ENCODE measurements at regions not wholly inside any gene's neighbourhood (a gene's known extent, or its start where the extent isn't known, plus 50 kb on each side); places are given as distances from the start of the nearest gene placed in this dataset.
"Not testable (repeated sequence)": the region's sequence is repeated elsewhere in the genome, so short reads cannot be mapped to it uniquely, and the experiment has no call there.

DNA sequence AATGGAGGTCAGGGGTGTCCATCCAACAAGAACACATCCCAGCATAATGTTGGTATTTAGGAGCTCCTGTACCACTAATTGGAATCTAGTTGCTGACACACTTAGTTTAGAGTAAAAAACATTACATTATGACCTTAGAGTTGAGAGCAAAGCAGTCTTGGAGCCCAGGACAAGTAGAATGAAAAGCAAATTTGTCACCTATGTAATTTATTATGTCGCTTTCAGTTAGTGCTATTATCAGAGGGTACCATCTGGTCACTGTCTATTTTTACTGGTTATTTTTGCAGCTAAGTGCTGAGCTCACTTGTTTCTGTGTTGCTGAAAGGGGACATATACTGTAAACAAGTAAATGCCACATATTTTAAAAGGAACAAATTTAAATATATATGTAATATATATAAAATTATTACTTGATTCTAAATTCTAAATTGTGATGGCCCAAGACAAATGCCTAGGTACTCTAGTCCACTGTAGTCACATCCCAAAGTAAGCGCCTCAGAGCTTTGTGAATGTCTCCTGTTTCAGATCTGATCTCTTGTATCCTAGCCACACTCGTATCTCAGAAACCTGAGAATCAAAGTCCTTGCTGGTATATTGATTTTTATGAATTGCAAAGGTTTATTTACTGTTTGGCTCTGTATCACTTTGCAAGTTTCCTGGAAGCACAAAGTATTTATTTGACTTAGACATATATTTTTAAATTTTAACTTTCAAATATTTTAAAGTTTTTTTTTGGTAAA lies 148.6 kb upstream of the MAN1A1 start:
- 73 to 83% methylated on average over 3 of the region's 3 CpGs for WGBS, 2 donors
- H3K4me3 ChIP-seq = no peak overlapping the region
- H3K27me3 ChIP-seq = no peaks in the 10 kb centered on the region
- peaks cover 0 to 6% (median 0%) of the 10 kb centered on the region in 4 donors for H3K4me1 ChIP-seq
- TF ChIP-seq POLR2A (IDR thresholded peaks at IDR 0.05) (no peak), EP300 (IDR thresholded peaks at IDR 0.05) (no peak)
- TF ChIP-seq, protein P1, sequence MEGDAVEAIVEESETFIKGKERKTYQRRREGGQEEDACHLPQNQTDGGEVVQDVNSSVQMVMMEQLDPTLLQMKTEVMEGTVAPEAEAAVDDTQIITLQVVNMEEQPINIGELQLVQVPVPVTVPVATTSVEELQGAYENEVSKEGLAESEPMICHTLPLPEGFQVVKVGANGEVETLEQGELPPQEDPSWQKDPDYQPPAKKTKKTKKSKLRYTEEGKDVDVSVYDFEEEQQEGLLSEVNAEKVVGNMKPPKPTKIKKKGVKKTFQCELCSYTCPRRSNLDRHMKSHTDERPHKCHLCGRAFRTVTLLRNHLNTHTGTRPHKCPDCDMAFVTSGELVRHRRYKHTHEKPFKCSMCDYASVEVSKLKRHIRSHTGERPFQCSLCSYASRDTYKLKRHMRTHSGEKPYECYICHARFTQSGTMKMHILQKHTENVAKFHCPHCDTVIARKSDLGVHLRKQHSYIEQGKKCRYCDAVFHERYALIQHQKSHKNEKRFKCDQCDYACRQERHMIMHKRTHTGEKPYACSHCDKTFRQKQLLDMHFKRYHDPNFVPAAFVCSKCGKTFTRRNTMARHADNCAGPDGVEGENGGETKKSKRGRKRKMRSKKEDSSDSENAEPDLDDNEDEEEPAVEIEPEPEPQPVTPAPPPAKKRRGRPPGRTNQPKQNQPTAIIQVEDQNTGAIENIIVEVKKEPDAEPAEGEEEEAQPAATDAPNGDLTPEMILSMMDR (IDR thresholded peaks at IDR 0.05) = no peak
- no peak for DNase-seq
- H3K36me3 ChIP-seq = no peaks in the 10 kb centered on the region
- intact Hi-C loops (cut with DNase I) = no loop called here
- H3K27ac ChIP-seq = no peak overlapping the region
- H3K9me3 ChIP-seq = no peaks in the 10 kb centered on the region

DNA sequence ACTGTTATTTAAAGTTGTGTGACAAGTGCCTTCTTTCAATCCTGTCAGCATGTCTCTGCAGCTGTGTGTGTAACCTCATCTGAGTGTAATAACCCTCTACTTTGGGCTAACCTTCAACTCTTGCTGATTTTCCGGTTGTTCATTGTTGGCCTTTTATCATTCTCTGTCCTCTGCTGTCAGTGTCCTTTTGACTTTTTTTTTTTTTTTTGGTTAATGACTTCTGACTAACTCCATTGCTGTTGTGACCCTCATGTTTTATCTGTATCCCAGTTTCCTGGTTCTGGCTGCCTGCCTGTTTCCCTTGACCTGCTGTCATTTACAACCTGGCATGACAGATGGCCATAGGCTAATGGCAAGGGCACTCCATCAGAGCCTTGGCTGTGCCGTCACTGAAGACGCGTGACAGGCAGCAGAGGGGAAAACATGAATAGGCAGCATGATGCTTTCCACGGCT lies 145.7 kb upstream of the MAN1A1 start:
- Histone ChIP-seq H3K27ac (no peak overlapping the region), H3K27me3 (no peaks in the 10 kb centered on the region)

GRCh38 chr6:119493980-119494379 lies 144.4 kb upstream of the MAN1A1 start:
- no peak for DNase-seq
- intact Hi-C loops (cut with DNase I) = no loop called here
- TF ChIP-seq, protein P1 (IDR thresholded peaks at IDR 0.05) = no peak
- TF ChIP-seq POLR2AphosphoS5 (IDR thresholded peaks at IDR 0.05) = no peak
- no peak for TF ChIP-seq EP300 (IDR thresholded peaks at IDR 0.05)
- no peak for TF ChIP-seq POLR2A (IDR thresholded peaks at IDR 0.05)
- Histone ChIP-seq H3K36me3 (no peaks in the 10 kb centered on the region), H3K27ac (no peak overlapping the region), H3K27me3 (no peaks in the 10 kb centered on the region), H3K9me3 (no peaks in the 10 kb centered on the region), H3K4me3 (no peak overlapping the region), H3K4me1 (peaks cover 0 to 6% (median 0%) of the 10 kb centered on the region in 4 donors)
- WGBS, 2 donors = 1 to 9% methylated on average over 1 of the region's 1 CpG

More for the DNA sequence above, 145.7 kb upstream of the MAN1A1 start:
- intact Hi-C loops (cut with DNase I) = no loop called here
- peak; percentile 63 for DNase-seq
- Histone ChIP-seq H3K36me3 (no peaks in the 10 kb centered on the region), H3K4me1 (peaks cover 0 to 6% (median 0%) of the 10 kb centered on the region in 4 donors), H3K9me3 (no peaks in the 10 kb centered on the region), H3K4me3 (no peak overlapping the region)
- 31 to 57% methylated on average over 5 of the region's 5 CpGs for WGBS, 2 donors
- TF ChIP-seq POLR2AphosphoS5 (IDR thresholded peaks at IDR 0.05) (no peak), POLR2A (IDR thresholded peaks at IDR 0.05) (no peak), EP300 (IDR thresholded peaks at IDR 0.05) (no peak)
- TF ChIP-seq, protein P1 (IDR thresholded peaks at IDR 0.05) = no peak

- H3K36me3 ChIP-seq; H3K27me3 ChIP-seq; DNase-seq; H3K4me1 ChIP-seq; intact Hi-C loops (cut with DNase I); H3K27ac ChIP-seq; H3K4me3 ChIP-seq; H3K9me3 ChIP-seq: not testable (repeated sequence)
- WGBS, 2 donors = 97% methylated on average over 4 of the region's 4 CpGs
Observed at GRCh38 chr6:119491112-119491511, 141.6 kb upstream of the MAN1A1 start.

DNA sequence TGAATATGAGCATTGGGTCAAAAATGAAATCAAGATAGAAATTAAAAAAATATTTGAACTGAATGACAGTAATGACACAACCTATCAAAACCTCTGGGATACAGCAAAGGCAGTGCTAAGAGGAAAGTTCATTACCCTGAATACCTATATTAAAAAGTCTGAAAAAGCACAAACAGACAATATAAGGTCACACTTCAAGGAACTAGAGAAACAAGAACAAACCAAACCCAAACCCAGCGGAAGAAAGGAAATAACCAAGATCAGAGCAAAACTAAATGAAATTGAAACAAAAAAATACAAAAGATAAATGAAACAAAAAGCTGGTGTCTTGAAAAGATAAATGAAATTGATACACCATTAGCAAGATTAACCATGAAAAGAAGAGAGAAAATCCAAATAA lies 140.5 kb upstream of the MAN1A1 start:
- H3K9me3 ChIP-seq; H3K4me3 ChIP-seq; H3K4me1 ChIP-seq; DNase-seq; intact Hi-C loops (cut with DNase I); H3K36me3 ChIP-seq; H3K27ac ChIP-seq; H3K27me3 ChIP-seq: not testable (repeated sequence)
- 66 to 88% methylated on average over 1 of the region's 1 CpG for WGBS, 2 donors

DNA sequence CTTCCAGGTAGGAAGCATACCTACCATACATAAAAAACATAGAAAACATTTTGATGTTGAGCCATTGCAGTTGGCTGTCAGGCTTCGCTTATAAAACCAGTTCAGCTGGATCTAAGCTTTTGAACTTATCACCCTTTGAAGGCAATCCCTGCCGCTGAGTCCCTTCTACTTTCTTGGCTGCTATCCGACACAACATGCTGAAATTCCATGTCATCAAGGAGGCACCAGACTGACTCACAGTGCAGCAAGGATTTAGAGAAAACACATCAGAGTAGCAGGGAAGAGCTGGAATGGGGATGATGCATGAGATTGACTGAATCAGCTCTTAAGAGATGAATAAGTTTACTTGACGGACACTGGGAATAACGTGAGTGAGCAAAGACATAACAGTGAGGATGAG lies 135.0 kb upstream of the MAN1A1 start:
- H3K36me3 ChIP-seq = no peaks in the 10 kb centered on the region
- no peak overlapping the region for H3K27ac ChIP-seq
- TF ChIP-seq POLR2A (IDR thresholded peaks at IDR 0.05) = no peak
- TF ChIP-seq, protein P1 (IDR thresholded peaks at IDR 0.05) = no peak
- TF ChIP-seq POLR2AphosphoS5 (IDR thresholded peaks at IDR 0.05) = no peak
- TF ChIP-seq EP300 (IDR thresholded peaks at IDR 0.05) = no peak
- WGBS, 2 donors = 59 to 85% methylated on average over 5 of the region's 5 CpGs
- DNase-seq = no peak
- H3K27me3 ChIP-seq = no peaks in the 10 kb centered on the region
- H3K4me1 ChIP-seq = peaks cover 0 to 16% (median 12%) of the 10 kb centered on the region in 4 donors
- H3K4me3 ChIP-seq = no peak overlapping the region
- H3K9me3 ChIP-seq = no peaks in the 10 kb centered on the region
- intact Hi-C loops (cut with DNase I) = no loop called here

All from sigmoid colon (tissue), 6 donors.